WTC11 (cell line): ENCODE measurements at regions not wholly inside any gene's neighbourhood (a gene's known extent, or its start where the extent isn't known, plus 50 kb on each side); places are given as distances from the start of the nearest gene placed in this dataset.

Experiments used
- ATAC-seq: fragments of 200-7000 bp; cut with Tn5 transposase; 2 replicates; pipeline ENCODE4 v1.10.0; 2021; ENCODE audit warnings: mild to moderate bottlenecking, moderate library complexity
- CTCF ChIA-PET: fragments of 300-600 bp; sonication (Branson Sonifier 250); formaldehyde crosslinking; loops from one replicate; lab custom pipeline; 2021; ENCODE audit warnings: antibody characterized with exemption; lab: Charles Lee
- POLR2A ChIA-PET: fragments of 350-600 bp; sonication (Branson Sonifier 250); formaldehyde crosslinking; loops from one replicate; lab custom pipeline; 2021; ENCODE audit warnings: antibody characterized with exemption; lab: Charles Lee
- DNase-seq: peaks from one replicate; pipeline ENCODE4 v3.0.0; 2021; ENCODE audit warnings: low spot score
- H3K27ac Mint-ChIP-seq: 2 replicates; pipeline ENCODE4 v1.8.0; 2021; ENCODE audit warnings: mixed read lengths
- H3K27me3 Mint-ChIP-seq: 2 replicates; pipeline ENCODE4 v1.8.0; 2021; ENCODE audit warnings: low read depth, mild to moderate bottlenecking, moderate library complexity, mixed read lengths
- H3K36me3 Mint-ChIP-seq: 2 replicates; pipeline ENCODE4 v1.8.0; 2021; ENCODE audit warnings: mixed read lengths
- H3K4me1 Mint-ChIP-seq: 2 replicates; pipeline ENCODE4 v1.8.0; 2022; ENCODE audit warnings: mixed read lengths
- H3K4me3 Mint-ChIP-seq: 2 replicates; pipeline ENCODE4 v1.8.0; 2021; ENCODE audit warnings: mild to moderate bottlenecking, moderate library complexity, mixed read lengths
- H3K9me3 Mint-ChIP-seq: 2 replicates; pipeline ENCODE4 v1.8.0; 2021; ENCODE audit warnings: mixed read lengths
- AFF4 ChIP-seq: sonication (generic); formaldehyde crosslinking; IDR thresholded peaks from 2 replicates; pipeline ENCODE4 v1.8.1; 2023; ENCODE audit warnings: mild to moderate bottlenecking, missing genetic modification reagents, borderline replicate concordance
- CBFB ChIP-seq: sonication (generic); formaldehyde crosslinking; IDR thresholded peaks from 2 replicates; pipeline ENCODE4 v1.8.1; 2022; ENCODE audit warnings: mild to moderate bottlenecking, low read depth, missing genetic modification reagents
- CDX4 ChIP-seq: fragments of 250-450 bp; sonication (Bioruptor Pico); IDR thresholded peaks from 2 replicates; pipeline ENCODE4 v1.9.0; 2021; ENCODE audit warnings: moderate library complexity, mild to moderate bottlenecking, inconsistent platforms, borderline replicate concordance
- EMX1 ChIP-seq: fragments of 250-450 bp; sonication (Bioruptor Pico); IDR thresholded peaks from 2 replicates; pipeline ENCODE4 v1.8.0; 2021; ENCODE audit warnings: mild to moderate bottlenecking
- ERG ChIP-seq: fragments of 250-450 bp; sonication (Bioruptor Pico); IDR thresholded peaks from 2 replicates; pipeline ENCODE4 v1.8.0; 2021; ENCODE audit warnings: mild to moderate bottlenecking
- GRHL2 ChIP-seq: fragments of 250-450 bp; sonication (Bioruptor Pico); IDR thresholded peaks from 2 replicates; pipeline ENCODE4 v1.8.0; 2022; ENCODE audit warnings: mild to moderate bottlenecking, moderate library complexity; ENCODE audit not compliant: insufficient replicate concordance, severe bottlenecking
- GTF2I ChIP-seq: fragments of 250-450 bp; sonication (Bioruptor Pico); conservative IDR thresholded peaks from 2 replicates; pipeline ENCODE4 v1.4.0; 2021; ENCODE audit warnings: mild to moderate bottlenecking
- HMGXB4 ChIP-seq: sonication (generic); formaldehyde crosslinking; IDR thresholded peaks from 2 replicates; pipeline ENCODE4 v1.8.1; 2023; ENCODE audit warnings: mild to moderate bottlenecking, moderate library complexity, missing genetic modification reagents
- JAZF1 ChIP-seq: fragments of 250-450 bp; sonication (Bioruptor Pico); IDR thresholded peaks from 2 replicates; pipeline ENCODE4 v1.9.0; 2021; ENCODE audit warnings: moderate library complexity, mild to moderate bottlenecking, inconsistent platforms
- KAT7 ChIP-seq: sonication (generic); formaldehyde crosslinking; IDR thresholded peaks from 2 replicates; pipeline ENCODE4 v1.8.1; 2023; ENCODE audit warnings: missing genetic modification reagents, mild to moderate bottlenecking, borderline replicate concordance
- NFATC4 ChIP-seq: fragments of 250-450 bp; sonication (Bioruptor Pico); IDR thresholded peaks from 2 replicates; pipeline ENCODE4 v1.9.0; 2021; ENCODE audit warnings: mild to moderate bottlenecking
- NFYB ChIP-seq: sonication (generic); formaldehyde crosslinking; conservative IDR thresholded peaks from 2 replicates; pipeline ENCODE4 v1.8.0; 2022; ENCODE audit warnings: low read depth, missing genetic modification reagents
- NR2C2 ChIP-seq: sonication (generic); formaldehyde crosslinking; IDR thresholded peaks from 2 replicates; pipeline ENCODE4 v1.8.0; 2022; ENCODE audit warnings: mild to moderate bottlenecking, missing genetic modification reagents
- PRRX2 ChIP-seq: fragments of 250-450 bp; sonication (Bioruptor Pico); IDR thresholded peaks from 2 replicates; pipeline ENCODE4 v1.8.0; 2021; ENCODE audit warnings: mild to moderate bottlenecking
- SMAD4 ChIP-seq: sonication (generic); formaldehyde crosslinking; IDR thresholded peaks from 2 replicates; pipeline ENCODE4 v1.8.0; 2022; ENCODE audit warnings: mild to moderate bottlenecking, missing genetic modification reagents
- TP53 ChIP-seq: sonication (generic); formaldehyde crosslinking; IDR thresholded peaks from 2 replicates; pipeline ENCODE4 v1.8.1; 2023; ENCODE audit warnings: mild to moderate bottlenecking, missing genetic modification reagents
- ZBTB43 ChIP-seq: sonication (generic); formaldehyde crosslinking; IDR thresholded peaks from 2 replicates; pipeline ENCODE4 v1.8.1; 2023; ENCODE audit warnings: mild to moderate bottlenecking, missing genetic modification reagents
- ZNF138 ChIP-seq: sonication (generic); formaldehyde crosslinking; conservative IDR thresholded peaks from 2 replicates; pipeline ENCODE4 v1.8.1; 2022; ENCODE audit warnings: mild to moderate bottlenecking, moderate library complexity, missing genetic modification reagents
- ZNF416 ChIP-seq: fragments of 250-450 bp; sonication (Bioruptor Pico); IDR thresholded peaks from 2 replicates; pipeline ENCODE4 v1.9.0; 2021; ENCODE audit warnings: mild to moderate bottlenecking, inconsistent platforms
- ZNF423 ChIP-seq: fragments of 250-450 bp; sonication (Bioruptor Pico); IDR thresholded peaks from 2 replicates; pipeline ENCODE4 v2.1.2; 2022; ENCODE audit warnings: mild to moderate bottlenecking, moderate library complexity

- H3K36me3 Mint-ChIP-seq, result peaks cover 19% of the 10 kb centered on the region
- no peak for ATAC-seq
- peaks cover 40% of the 10 kb centered on the region for H3K9me3 Mint-ChIP-seq
- no peaks in the 10 kb centered on the region for H3K27me3 Mint-ChIP-seq
- ChIA-PET CTCF (no interaction called here), POLR2A (no interaction called here)
- no peaks in the 10 kb centered on the region for H3K4me1 Mint-ChIP-seq
- no peak overlapping the region for H3K4me3 Mint-ChIP-seq
- H3K27ac Mint-ChIP-seq, result no peak overlapping the region
- no peak for TF ChIP-seq HMGXB4
- no peak for TF ChIP-seq AFF4 (CRISPR knock-in tag)
- TF ChIP-seq JAZF1 (CRISPR knock-in tag), result no peak
- no peak for TF ChIP-seq ZNF138 (CRISPR knock-in tag)
- no peak for TF ChIP-seq GTF2I (CRISPR knock-in tag)
- no peak for TF ChIP-seq ZNF423 (CRISPR knock-in tag)
- no peak for TF ChIP-seq GRHL2 (CRISPR knock-in tag)
- TF ChIP-seq NFYB (CRISPR knock-in tag), result no peak
- no peak for TF ChIP-seq SMAD4 (CRISPR knock-in tag)
- no peak for TF ChIP-seq CDX4 (CRISPR knock-in tag)
- no peak for TF ChIP-seq EMX1 (CRISPR knock-in tag)
- TF ChIP-seq ZBTB43 (CRISPR knock-in tag), result no peak
- TF ChIP-seq CBFB (CRISPR knock-in tag), result no peak
- no peak for TF ChIP-seq ZNF416 (CRISPR knock-in tag)
- no peak for TF ChIP-seq ERG (CRISPR knock-in tag)
- TF ChIP-seq NFATC4 (CRISPR knock-in tag), result no peak
- no peak for TF ChIP-seq NR2C2 (CRISPR knock-in tag)
- no peak for TF ChIP-seq KAT7 (CRISPR knock-in tag)
- TF ChIP-seq PRRX2 (CRISPR knock-in tag), result no peak
- TF ChIP-seq TP53 (CRISPR knock-in tag), result no peak
- no peak for DNase-seq
These were observed 126.4 kb upstream of the PTER start for GRCh38 chr10:16310440-16310839.
